GM18867 (cell line): ENCODE measurements at regions not wholly inside any gene's neighbourhood (a gene's known extent, or its start where the extent isn't known, plus 50 kb on each side); places are given as distances from the start of the nearest gene placed in this dataset.
"Not testable (repeated sequence)": the region's sequence is repeated elsewhere in the genome, so short reads cannot be mapped to it uniquely, and the experiment has no call there.

Experiments
- ATAC-seq: cut with Tn5 transposase; IDR thresholded peaks from one replicate; pipeline ENCODE4 v1.9.1; 2021; ENCODE audit warnings: mild to moderate bottlenecking, moderate library complexity; ENCODE audit not compliant: unreplicated experiment

DNA sequence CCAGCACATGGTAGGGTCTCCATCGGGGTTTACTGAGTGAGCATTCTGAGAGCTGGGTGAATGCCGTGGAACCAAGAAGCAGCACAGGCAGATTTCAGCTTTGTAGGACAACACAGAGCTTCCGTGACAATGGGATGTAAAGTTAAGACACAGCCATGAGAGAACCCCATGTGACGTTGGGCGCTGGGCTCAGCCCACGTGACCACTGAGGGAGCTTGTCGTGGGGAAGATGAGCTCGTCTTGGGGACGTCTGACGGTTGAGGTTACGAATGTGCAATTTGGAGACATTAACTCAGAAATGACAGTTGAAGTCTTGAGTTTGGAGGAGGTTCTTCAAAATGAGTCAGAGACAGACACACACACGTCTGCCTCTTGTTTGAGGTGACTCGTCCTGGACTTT, 51.5 kb upstream of the MUC20 start:
- ATAC-seq, result not testable (repeated sequence)

DNA sequence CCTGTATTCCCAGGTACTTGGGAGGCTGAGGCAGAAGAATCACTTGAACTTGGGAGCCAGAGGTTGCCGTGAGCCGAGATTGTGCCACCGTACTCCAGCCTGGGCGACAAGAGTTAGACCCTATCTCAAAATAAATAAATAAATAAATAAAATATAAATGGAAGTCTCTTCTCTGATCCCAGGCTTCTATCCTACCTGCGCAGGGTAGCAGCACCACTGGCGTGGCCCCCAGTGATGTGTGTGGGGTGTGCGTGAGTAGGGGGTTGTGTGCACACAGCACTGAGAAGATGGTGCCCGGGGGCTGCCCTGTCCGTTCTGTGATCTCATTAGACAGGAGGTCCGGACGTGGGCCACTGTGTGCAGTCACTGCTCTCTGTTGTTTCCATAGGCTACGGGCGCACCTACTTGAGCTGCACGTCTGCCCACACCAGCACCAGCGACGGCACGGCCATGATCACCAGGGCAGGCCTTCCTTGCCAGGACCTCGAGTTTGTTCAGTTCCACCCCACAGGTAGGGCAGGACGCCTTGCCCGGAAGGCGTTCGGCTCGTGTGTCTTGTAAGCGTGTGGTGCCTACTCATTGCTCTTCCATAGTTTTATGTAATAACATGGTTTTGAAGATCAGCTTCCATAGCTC, 52.5 kb upstream of the MUC20 start:
- ATAC-seq, result not testable (repeated sequence)

DNA sequence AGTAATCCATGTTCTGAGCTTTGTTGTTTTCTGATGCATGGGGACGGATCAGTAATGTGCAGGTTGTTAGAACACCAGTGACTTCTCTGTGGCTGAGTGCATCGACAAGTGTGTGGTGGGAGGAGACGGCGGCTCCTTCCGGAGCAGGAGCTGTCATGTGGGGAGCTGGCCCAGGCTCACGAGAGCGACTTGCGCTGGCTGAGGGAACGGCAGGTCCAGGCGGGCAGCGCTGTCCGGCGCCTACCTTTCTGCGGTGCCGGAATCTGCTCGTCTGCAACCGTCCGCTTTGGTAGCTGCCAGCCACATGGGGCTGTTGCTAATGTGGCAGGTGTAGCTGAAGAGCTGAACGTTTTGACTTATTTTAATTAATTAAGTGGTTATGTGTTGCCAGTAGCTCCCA, 55.5 kb upstream of the MUC20 start:
- not testable (repeated sequence) for ATAC-seq

DNA sequence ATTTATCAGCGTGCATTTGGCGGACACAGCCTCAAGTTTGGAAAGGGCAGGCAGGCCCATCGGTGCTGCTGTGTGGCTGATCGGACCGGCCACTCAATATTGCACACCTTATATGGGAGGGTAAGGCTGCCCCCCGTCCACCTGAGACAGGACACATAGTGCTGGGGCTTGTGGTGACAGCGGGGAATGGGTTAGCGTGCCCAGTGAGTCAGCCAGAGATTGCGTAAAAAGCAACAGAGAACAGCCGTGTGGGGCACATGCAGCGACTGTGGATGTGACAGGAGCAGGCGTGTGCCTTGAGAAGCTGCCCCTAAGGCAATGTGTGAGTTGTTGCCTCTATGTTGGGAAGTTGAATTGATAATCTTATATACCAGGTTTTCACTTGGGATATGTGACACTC, 56.6 kb upstream of the MUC20 start:
- not testable (repeated sequence) for ATAC-seq

DNA sequence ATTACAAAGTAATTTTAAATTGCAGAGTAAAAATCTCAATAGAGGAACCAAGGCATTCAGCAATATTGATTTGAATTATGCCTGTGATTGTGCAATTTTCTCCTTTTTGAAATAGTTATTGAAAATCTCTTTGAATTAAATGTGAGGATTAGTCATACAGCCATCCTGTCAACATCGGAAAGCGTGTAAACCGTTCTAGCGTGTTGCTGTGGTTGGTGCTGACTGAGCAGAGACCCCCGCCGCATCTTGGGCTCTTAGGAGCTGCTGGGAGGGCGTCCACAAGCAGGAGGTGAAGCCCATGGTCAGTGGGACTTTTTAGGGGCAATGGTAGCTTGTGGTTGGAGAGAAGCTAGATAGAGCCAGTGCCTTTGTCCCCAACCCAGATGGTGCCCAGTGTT, 61.6 kb upstream of the MUC20 start:
- not testable (repeated sequence) for ATAC-seq

DNA sequence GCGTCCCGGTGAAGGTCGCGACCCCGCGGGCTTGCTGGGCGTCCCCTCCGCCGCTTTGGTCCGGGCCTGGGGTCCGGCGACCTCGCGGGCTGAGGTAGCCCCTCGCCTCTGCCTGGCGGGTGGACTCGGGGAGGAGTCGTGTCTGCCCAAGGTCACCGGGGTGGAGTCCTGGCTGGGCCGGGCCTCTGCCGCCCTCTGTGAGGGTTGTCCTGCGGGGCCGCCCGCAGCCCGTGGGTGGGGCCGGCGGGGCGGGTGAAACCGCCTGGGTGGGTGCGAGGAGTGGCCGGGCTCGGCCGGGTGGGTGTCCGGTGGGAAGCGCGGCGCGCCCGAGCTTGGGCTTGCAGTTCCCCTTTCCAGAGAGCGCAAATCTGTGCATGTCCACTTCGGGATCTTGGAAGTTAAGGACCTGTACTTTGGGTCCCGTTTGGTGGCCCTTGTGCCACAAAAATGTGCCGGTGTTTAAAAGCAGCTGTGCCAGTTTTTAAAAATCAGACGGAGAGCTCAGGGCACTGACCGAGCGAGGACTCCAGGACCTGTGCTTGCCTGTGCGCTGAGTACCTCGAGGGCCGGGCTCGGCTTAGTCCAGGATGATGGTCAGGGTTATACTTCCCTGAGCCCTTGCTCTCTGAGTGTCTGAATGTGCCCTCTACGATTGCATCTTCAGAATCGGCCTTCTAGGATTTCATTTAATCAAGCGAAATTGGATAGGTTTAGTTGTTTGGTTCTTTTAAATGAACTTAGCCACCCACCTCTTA, 62.2 kb upstream of the MUC20 start:
- peak; percentile 35 for ATAC-seq

DNA sequence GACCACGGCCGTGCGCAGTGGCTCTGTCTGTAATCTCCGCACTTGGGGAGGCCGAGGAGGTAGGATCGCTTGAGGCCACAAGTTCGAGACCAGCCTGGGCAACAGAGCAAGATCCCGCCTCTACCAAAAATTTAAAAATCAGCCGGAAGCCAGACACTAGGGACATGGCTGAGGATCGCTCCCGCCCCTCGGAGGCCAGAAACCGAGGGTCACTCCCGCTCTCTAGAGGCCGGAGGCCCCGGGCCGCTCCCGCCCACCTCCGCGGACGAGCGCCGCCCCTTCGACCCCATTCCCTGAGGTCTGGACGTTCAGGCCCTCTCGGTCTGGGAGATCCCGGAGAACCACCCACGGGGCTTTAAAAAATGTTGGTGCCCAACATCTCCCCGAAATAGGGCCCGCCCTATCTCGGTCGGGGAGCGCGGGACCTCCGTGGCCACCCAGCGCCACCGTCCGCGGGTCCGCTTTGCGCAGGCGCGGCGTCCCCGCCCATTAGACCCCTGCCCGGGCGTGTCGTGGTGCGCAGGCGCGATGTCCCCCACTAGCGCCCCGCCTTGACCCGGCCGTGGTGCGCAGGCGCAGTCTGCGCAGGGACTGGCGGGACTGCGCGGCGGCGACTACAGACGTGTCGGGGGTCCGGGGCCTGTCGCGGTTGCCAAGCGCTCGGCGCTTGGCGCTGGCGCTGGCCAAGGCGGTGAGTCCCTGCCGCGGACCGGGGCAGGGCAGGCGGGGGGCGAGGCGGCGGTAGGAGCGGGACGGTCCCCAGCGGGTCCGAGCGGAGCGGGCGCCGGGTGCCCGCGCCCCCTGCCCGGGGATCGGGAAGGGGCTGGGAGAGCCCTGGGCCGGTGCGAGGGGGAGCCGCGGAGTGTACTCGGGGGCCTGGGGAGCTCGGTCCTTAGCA, 63.1 kb upstream of the MUC20 start:
- peak; percentile 81 for ATAC-seq

DNA sequence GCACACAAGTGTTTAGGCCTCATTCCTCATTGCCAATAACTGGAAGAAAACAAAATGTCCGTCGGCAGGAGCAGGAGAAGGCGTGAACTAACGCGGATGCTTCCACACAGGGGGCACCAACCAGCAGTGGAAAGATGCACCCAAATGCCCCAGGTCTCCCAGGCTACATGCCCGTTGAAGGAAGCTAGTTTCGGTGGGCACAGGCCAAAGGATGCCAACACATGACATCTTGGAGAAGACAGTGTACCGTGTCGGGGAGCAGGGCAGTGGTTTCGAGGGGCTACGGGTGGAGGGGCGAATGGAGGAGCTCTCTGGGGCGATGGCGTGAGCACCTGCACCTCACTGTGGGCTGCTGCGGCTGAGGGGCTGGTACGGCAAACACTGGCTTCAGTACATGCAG, 64.7 kb upstream of the MUC20 start:
- ATAC-seq, result not testable (repeated sequence)

DNA sequence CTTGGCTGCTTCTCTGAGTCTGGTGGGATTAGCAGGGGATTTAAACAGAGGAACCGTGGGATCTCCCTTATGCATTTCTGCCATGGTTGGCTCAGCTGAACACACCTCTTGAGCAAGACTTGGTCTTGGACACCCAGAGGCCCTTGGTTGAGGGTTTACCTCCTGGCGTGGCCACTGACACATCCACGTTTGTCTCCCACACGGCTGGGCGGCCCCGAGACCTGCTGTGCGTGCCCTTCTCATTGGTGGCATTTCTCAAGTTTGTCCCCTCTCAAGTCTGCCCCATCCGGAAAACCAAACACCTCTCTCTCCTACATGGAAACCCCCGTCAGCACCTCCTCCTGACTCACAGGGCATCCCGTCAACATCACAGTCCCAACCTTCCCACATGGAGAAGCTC, 66.0 kb upstream of the MUC20 start:
- ATAC-seq, result not testable (repeated sequence)

DNA sequence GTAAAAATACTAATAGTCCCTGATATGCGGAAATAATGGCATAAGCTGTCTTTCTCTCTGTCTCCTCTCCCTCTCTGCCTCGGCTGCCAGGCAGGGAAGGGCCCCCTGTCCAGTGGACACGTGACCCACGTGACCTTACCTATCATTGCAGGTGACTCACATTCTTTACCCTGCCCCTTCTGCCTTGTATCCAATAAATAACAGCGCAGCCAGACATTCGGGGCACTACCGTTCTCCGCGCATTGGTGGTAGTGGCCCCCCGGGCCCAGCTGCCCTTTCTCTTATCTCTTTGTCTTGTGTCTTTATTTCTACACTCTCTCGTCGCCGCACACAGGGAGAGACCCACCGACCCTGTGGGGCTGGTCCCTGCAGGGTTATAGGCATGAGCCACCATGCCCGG, 66.6 kb upstream of the MUC20 start:
- ATAC-seq, result not testable (repeated sequence)

DNA sequence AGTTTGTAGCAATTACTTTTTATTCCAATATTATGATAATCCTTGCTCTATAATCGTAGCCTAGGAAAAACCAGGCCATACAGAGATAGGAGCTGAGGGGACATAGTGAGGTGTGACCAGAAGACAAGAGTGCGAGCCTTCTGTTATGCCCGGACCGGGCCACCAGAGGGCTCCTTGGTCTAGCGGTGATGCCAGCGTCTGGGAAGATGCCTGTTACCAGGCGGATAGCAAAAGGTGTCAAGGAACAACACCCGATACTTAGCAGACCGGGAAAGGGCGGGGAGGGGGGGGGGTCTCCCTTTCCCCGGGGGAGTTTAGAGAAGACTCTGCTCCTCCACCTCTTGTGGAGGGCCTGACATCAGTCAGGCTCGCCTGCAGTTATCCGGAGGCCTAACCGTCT, 67.1 kb upstream of the MUC20 start:
- ATAC-seq, result not testable (repeated sequence)

DNA sequence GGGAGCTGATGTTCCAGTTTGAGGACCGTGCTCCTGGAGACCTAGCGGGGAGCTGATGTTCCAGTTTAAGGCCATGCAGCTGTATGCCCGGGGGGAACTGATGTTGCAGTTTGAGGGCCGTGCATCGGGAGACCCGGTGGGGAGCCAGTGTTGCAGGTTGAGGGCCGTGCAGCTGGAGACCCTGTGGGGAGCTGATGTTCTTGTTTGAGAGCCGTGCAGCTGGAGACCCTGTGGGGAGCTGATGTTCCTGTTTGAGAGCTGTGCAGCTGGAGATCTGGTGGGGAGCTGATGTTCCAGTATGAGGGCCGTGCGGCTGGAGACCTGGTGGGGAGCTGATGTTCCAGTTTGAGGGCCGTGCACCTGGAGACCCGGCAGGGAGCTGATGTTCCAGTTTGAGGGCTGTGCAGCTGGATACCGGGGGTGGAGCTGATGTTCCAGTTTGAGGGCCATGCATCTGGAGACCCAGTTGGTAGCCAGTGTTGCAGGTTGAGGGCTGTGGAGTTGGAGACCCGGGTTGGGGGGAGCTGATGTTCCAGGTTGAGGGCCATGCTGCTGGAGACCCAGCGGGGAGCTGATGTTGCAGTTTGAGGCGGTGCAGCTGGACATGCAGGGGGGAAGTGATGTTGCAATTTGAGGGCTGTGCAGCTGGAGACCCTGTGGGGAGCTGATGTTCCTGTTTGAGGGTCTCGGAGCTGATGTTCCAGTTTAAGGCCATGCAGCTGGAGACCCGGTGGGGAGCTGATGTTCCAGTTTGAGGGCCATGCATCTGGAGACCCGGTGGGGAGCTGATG, 64.4 kb upstream of the APOD start:
- not testable (repeated sequence) for ATAC-seq

DNA sequence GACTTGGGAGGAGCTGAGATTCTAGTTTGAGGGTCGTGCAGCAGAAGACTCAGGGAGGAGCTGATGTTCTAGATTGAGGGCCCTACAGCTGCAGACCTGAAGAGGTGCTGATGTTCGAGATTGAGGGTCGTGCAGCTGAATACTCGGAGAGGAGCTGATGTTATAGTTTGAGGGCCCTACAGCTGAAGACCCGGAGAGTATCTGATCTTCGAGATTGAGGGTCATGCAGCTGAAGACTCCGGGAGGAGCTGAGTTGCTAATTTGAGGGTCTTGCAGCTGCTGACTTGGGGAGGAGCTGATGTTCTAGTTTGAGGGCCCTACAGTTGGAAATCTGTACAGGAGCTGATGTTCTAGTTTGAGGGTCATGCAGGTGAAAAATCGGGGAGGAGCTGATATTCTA, 62.1 kb upstream of the APOD start:
- not testable (repeated sequence) for ATAC-seq

DNA sequence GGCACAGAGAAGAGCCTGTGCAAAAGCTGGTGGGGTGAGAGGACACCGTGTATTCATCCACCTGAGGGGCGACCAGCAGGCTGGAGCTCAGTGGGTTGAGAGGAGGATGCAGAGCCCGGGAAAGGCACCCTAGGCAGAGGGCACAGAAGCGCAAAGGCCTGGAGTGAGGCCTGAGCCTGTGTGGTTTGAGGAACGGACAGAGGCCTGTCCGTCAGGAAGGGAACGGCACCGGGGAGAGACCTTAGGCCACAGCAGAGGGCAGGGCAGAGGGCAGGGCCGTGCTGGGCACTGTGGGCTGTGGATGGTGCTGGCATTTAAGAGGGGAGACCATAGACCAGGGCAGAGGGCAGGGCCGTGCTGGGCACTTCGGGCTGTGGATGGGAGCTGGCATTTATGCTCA, 59.5 kb upstream of the APOD start:
- ATAC-seq, result not testable (repeated sequence)

DNA sequence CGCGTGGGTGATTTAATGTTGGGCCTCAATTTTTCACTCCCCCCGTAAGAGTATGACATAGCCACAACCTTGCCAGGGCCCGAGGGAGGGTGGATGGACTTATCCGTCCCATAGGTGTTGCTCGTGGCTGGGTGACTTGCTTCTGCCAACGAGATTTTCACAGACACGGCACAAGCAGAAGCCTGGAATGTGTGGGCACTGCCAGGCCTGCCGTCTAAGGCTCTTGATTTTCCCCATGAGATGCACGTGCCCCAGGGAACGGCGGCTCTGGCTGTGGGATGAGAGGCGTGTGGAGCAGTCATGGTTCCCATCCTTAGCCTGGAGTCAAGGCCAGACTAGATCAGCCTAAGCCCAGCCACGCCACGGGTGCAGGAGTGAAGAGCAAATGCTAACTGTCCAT, 58.6 kb upstream of the APOD start:
- ATAC-seq, result not testable (repeated sequence)

DNA sequence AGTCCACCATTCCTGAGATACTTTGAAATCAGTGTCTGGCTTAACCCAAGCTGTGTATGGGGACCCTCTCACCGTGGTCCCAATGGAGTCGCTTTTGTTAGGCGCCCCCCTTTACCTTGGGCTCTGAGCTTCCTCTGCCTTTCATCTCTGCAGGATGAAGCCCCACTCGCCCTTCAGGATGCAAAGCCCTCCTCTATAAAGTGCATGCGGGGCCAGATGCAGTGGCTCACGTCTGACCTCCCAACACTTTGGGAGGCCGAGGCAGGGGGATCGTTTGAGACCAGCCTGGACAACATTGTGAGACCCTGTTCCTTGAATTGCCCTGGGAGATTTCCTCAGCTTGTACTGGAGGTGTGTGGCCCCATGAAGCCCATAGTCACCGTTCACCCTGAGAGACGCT, 54.7 kb upstream of the APOD start:
- ATAC-seq, result not testable (repeated sequence)

DNA sequence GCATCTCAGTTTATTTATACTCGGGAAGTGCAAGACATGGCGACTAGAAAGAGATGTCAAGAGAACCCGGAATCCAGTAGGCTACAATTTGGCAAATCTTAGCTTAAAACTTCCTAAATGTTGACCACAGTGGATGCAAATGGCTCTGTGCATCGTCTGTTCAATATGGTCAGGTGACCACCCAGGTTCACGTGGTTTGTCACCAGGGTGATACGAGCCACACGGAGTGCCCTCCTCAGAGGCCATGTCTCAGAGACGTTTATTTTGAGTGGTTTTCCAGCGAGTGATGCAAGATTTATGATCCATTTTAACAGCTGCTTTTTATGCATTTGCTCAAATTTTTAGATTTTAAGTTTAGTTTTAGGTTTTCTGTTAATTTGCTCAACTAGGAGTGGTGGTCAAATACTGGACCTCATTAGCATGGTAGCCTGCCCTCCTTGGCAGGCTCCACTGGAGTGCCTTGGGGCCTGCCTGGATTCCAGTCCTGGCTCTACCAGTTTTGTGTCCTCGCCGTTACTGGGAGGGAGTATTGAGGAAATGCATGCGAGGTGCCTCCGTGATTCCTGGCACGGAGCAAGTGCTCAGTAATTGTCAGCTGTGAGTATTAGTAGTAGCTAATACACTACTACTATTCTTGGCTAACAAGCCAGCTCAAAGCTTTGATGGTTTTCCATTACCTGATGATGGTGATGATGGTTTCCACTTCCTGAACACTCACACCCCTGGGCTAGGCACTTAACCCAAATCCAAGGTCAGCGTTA, 53.9 kb upstream of the APOD start:
- not testable (repeated sequence) for ATAC-seq

DNA sequence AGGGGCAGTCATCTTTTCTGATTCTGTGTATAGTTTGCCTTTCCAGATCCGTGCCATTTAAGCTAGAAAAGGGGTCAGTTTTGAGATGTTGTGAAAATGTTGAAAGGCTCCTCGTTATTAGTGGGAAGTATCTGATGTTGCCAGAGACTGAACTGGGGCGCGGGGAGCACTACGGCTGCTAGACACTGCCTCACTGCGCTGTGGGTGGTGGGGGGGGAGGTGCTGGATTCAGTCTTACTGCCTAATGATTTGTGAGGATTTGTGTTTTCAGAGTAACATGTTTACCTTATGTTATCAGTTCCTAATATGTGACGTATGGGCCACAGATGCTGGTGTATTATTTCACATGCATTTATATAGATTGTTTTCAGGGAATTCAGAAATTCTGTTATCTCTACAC, 53.3 kb upstream of the APOD start:
- ATAC-seq, result not testable (repeated sequence)

DNA sequence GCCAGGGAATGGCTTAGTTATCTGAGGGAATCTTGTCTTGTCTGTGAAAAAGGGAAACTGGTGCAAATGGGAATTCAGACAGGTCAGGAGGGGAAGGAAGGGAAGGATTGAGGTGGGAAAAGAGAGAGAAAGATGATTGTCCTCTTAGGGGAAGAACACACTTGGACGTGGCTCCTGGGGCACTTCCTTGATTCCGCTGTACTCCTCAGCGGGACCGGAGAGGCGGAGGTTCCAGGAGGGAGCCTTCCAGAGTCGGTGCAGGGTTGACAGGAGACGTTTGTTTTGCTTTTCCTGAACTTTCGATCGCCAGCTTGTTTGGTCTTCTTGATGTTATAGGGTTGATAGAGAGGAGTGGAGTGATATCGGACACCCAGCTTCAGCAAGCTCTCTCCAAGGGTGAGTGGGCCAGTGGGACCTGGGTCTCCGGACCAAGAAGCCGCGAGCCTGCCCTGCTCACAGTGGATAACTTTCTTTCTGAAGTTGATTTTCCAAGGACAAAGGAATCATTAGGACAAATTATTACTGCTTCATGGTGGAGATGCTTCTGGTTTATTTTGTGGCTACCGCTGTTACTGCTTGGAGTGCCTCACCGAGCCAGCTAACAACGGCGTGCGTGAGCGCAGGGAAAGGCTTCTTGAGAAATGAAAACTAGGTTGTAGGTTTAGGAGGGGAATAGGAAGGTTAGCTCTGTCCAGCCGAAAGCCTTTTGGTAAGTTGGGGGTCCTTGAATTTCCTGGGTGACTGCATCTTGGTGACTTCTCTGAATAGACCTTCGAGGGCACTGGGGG, 52.4 kb upstream of the APOD start:
- ATAC-seq, result not testable (repeated sequence)
